GM19455 (cell line): ENCODE measurements at regions not wholly inside any gene's neighbourhood (a gene's known extent, or its start where the extent isn't known, plus 50 kb on each side); places are given as distances from the start of the nearest gene placed in this dataset.
"Not testable (repeated sequence)": the region's sequence is repeated elsewhere in the genome, so short reads cannot be mapped to it uniquely, and the experiment has no call there.

Experiments used
- ATAC-seq: cut with Tn5 transposase; IDR thresholded peaks from one replicate; pipeline ENCODE4 v1.9.1; 2021; ENCODE audit not compliant: unreplicated experiment

- ATAC-seq: no peak
These were observed 904.6 kb upstream of the LRRN3 start for GRCh38 chr7:110186334-110186733.

- no peak for ATAC-seq
These were observed 902.9 kb upstream of the LRRN3 start for GRCh38 chr7:110187877-110188554.

- no peak for ATAC-seq
These were observed 886.4 kb upstream of the LRRN3 start for GRCh38 chr7:110204527-110204926.

GRCh38 chr7:110205899-110206298, 885.0 kb upstream of the LRRN3 start:
- no peak for ATAC-seq

- ATAC-seq: no peak
These were observed 881.0 kb upstream of the LRRN3 start for GRCh38 chr7:110209884-110210283.

GRCh38 chr7:110210941-110211608, 879.9 kb upstream of the LRRN3 start:
- ATAC-seq: no peak

- ATAC-seq: no peak
These were observed 866.3 kb upstream of the LRRN3 start for GRCh38 chr7:110224643-110225042.

- no peak for ATAC-seq
These were observed 844.8 kb upstream of the LRRN3 start for GRCh38 chr7:110246118-110246517.

- ATAC-seq: no peak
These were observed 837.8 kb upstream of the LRRN3 start for GRCh38 chr7:110253093-110253492.

- ATAC-seq: no peak
These were observed 833.3 kb upstream of the LRRN3 start for GRCh38 chr7:110257673-110258072.

GRCh38 chr7:110262251-110262650, 828.7 kb upstream of the LRRN3 start:
- no peak for ATAC-seq

- ATAC-seq: no peak
These were observed 826.6 kb upstream of the LRRN3 start for GRCh38 chr7:110264288-110264687.

GRCh38 chr7:110281362-110281761, 809.6 kb upstream of the LRRN3 start:
- ATAC-seq: no peak

GRCh38 chr7:110283056-110283455, 807.9 kb upstream of the LRRN3 start:
- no peak for ATAC-seq

GRCh38 chr7:110291430-110291829, 799.5 kb upstream of the LRRN3 start:
- no peak for ATAC-seq

GRCh38 chr7:110296321-110296720, 794.6 kb upstream of the LRRN3 start:
- ATAC-seq: no peak

- ATAC-seq: no peak
These were observed 783.2 kb upstream of the LRRN3 start for GRCh38 chr7:110307776-110308175.

GRCh38 chr7:110308791-110309190, 782.1 kb upstream of the LRRN3 start:
- no peak for ATAC-seq

GRCh38 chr7:110309941-110310340, 781.0 kb upstream of the LRRN3 start:
- no peak for ATAC-seq

GRCh38 chr7:110311556-110311955, 779.4 kb upstream of the LRRN3 start:
- ATAC-seq: no peak

- ATAC-seq: no peak
These were observed 773.2 kb upstream of the LRRN3 start for GRCh38 chr7:110317541-110318265.

GRCh38 chr7:110320285-110320684, 770.6 kb upstream of the LRRN3 start:
- ATAC-seq: not testable (repeated sequence)
